ENCODE measurements at regions not wholly inside any gene's neighbourhood (a gene's known extent, or its start where the extent isn't known, plus 50 kb on each side); places are given as distances from the start of the nearest gene placed in this dataset.

- Histone ChIP-seq H3K4me3 (ENCODE audit: low read depth, low read length) (no peak overlapping the region), H3K9me3 (ENCODE audit: severe bottlenecking) (no peaks in the 10 kb centered on the region), H3K36me3 (no peaks in the 10 kb centered on the region), H3K27ac (no peak overlapping the region), H3K27me3 (ENCODE audit: insufficient read depth, low read depth, severe bottlenecking) (no peaks in the 10 kb centered on the region)
- DNase-seq = no peak
- TF ChIP-seq, protein P1, sequence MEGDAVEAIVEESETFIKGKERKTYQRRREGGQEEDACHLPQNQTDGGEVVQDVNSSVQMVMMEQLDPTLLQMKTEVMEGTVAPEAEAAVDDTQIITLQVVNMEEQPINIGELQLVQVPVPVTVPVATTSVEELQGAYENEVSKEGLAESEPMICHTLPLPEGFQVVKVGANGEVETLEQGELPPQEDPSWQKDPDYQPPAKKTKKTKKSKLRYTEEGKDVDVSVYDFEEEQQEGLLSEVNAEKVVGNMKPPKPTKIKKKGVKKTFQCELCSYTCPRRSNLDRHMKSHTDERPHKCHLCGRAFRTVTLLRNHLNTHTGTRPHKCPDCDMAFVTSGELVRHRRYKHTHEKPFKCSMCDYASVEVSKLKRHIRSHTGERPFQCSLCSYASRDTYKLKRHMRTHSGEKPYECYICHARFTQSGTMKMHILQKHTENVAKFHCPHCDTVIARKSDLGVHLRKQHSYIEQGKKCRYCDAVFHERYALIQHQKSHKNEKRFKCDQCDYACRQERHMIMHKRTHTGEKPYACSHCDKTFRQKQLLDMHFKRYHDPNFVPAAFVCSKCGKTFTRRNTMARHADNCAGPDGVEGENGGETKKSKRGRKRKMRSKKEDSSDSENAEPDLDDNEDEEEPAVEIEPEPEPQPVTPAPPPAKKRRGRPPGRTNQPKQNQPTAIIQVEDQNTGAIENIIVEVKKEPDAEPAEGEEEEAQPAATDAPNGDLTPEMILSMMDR (IDR thresholded peaks at IDR 0.05; ENCODE audit: low read depth, low read length) = no peak
Observed at GRCh38 chr3:40618158-40618557, 93.4 kb downstream of the ZNF621 start.

DNA sequence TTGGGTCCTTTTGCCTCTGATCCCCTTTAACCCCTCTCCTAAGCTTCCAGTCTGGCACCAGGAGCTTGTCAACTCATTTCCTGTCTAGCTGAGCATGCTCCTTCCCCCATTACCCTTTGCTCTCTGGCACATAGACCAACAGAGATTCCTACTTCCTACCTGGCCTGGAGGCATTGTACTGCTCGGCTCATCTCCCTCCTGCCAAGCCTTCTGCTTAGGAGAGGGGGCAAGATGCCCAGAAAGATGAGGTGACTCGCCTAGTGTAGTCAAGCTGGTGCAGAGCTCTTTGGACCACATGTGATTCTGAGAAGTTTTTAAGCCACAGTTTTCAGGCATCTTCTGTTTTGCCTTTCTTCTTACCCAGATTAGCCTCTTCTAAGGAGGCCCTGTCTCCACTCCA lies 95.4 kb downstream of the ZNF621 start:
- TF ChIP-seq, protein P1 (IDR thresholded peaks at IDR 0.05; ENCODE audit: low read depth, low read length) = no peak
- no peaks in the 10 kb centered on the region for H3K9me3 ChIP-seq (ENCODE audit: severe bottlenecking)
- H3K36me3 ChIP-seq = no peaks in the 10 kb centered on the region
- H3K27me3 ChIP-seq (ENCODE audit: insufficient read depth, low read depth, severe bottlenecking) = no peaks in the 10 kb centered on the region
- H3K4me3 ChIP-seq (ENCODE audit: low read depth, low read length) = no peak overlapping the region
- no peak overlapping the region for H3K27ac ChIP-seq
- no peak for DNase-seq

DNA sequence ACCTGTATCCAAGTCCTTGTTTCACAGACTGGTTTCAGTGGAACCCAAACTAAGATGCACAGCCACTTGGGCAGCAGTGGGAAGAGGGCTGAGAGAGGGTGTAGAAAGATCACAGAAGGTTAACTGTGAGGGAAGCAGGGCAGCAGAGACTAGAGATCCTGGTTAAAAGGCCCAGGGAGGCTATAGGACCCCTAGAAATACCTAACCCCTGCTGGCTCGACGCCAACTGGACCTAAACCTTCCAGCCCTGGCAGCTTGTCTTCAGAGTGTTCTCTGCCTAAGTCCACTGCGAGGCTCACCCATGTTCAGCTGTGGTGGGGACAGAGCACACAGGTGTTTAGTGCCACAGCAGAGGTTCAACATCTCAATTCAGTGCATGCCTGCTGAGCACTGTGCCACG lies 96.5 kb downstream of the ZNF621 start:
- Histone ChIP-seq H3K27me3 (ENCODE audit: insufficient read depth, low read depth, severe bottlenecking) (no peaks in the 10 kb centered on the region), H3K9me3 (ENCODE audit: severe bottlenecking) (no peaks in the 10 kb centered on the region)
- TF ChIP-seq, protein P1 (IDR thresholded peaks at IDR 0.05; ENCODE audit: low read depth, low read length) = no peak

DNA sequence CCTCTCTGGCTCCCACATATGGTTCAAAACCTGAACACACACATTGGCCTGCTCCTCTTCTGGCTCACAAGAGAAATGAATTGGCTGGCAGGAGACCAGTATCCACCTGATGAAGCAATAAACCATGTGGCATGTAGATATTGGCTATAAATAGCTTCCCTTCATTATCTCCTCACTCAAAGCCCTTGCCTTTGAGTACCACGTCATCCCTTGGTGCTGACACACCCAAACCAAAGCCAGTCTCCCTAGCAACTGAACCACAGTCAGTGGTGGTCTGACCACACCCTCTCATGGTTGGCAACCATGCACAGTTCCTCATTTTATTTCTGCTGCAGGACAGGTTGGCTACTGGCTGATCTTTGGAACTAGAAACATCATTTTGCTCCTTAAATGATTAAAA lies 98.8 kb downstream of the ZNF621 start:
- no peaks in the 10 kb centered on the region for H3K9me3 ChIP-seq (ENCODE audit: severe bottlenecking)
- DNase-seq = no peak
- H3K27ac ChIP-seq = no peak overlapping the region
- H3K36me3 ChIP-seq = no peaks in the 10 kb centered on the region
- H3K27me3 ChIP-seq (ENCODE audit: insufficient read depth, low read depth, severe bottlenecking) = no peaks in the 10 kb centered on the region
- H3K4me3 ChIP-seq (ENCODE audit: low read depth, low read length) = no peak overlapping the region
- TF ChIP-seq, protein P1 (IDR thresholded peaks at IDR 0.05; ENCODE audit: low read depth, low read length) = no peak

More for the DNA sequence above, 96.5 kb downstream of the ZNF621 start:
- H3K4me3 ChIP-seq (ENCODE audit: low read depth, low read length) = no peak overlapping the region
- no peaks in the 10 kb centered on the region for H3K36me3 ChIP-seq
- H3K27ac ChIP-seq = no peak overlapping the region
- DNase-seq = no peak

DNA sequence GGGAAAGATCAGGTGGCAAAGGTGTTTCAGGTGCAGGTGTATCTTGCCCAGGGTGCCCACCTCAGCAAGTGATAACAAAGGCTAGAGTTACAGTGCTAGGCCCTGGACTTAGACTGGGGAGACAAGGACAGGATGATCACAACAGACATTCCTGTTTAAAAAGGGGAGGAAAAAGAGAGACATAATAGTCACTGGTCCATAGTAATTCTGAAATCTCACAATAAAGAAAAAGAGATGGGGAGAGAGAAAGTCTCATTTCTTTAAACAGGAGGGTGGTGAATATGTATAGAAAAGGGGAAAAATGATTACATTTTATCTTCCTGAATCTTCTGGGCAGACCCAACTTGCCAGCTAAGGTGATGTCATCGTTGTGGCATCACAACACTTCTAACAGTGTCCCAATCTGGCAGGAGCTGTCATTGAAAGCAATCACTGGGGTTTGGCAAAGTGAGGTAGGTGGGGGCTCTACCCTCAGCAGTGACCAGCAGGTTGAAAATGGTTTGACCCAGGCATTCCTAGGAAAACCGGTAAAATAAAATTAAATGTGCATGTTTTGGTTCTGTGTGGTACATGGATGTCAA lies 99.5 kb downstream of the ZNF621 start:
- Histone ChIP-seq H3K4me3 (ENCODE audit: low read depth, low read length) (no peak overlapping the region), H3K27me3 (ENCODE audit: insufficient read depth, low read depth, severe bottlenecking) (no peaks in the 10 kb centered on the region), H3K9me3 (ENCODE audit: severe bottlenecking) (no peaks in the 10 kb centered on the region), H3K27ac (no peak overlapping the region), H3K36me3 (no peaks in the 10 kb centered on the region)
- TF ChIP-seq, protein P1 (IDR thresholded peaks at IDR 0.05; ENCODE audit: low read depth, low read length) = no peak
- no peak for DNase-seq

DNA sequence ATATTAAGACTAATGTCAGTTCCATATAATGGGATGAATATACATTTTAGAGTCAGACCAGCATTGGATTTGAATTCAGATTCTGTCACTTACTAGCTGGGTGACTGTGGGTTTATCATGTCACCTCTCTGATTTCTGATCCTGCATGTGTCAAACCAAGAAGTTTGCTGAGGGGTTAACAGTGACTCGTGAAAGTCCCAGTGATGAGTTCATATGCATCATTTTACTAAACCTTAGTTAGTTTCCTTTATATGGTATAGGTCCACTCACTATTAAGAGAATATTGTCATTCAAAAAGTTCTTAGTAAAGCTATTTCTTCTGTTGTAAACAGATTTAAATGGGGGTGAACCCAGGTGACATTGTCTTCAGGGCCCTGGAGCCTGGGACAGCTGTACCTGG lies 102.3 kb downstream of the ZNF621 start:
- Histone ChIP-seq H3K9me3 (ENCODE audit: severe bottlenecking) (peaks cover 4% of the 10 kb centered on the region), H3K4me3 (ENCODE audit: low read depth, low read length) (no peak overlapping the region), H3K27me3 (ENCODE audit: insufficient read depth, low read depth, severe bottlenecking) (no peaks in the 10 kb centered on the region), H3K36me3 (no peaks in the 10 kb centered on the region), H3K27ac (no peak overlapping the region)
- no peak for DNase-seq
- TF ChIP-seq, protein P1 (IDR thresholded peaks at IDR 0.05; ENCODE audit: low read depth, low read length) = no peak
